H9 (cell line): ENCODE measurements at regions not wholly inside any gene's neighbourhood (a gene's known extent, or its start where the extent isn't known, plus 50 kb on each side); places are given as distances from the start of the nearest gene placed in this dataset.

Experiments used
- DNase-seq: peaks from one replicate; pipeline ENCODE4 v3.0.0-alpha.2; 2017
- H2AFZ ChIP-seq: one replicate; pipeline ENCODE4 v1.6.1; 2013; ENCODE audit warnings: mild to moderate bottlenecking, low read length, control low read depth, moderate library complexity
- H2AK5ac ChIP-seq: 2 replicates; pipeline ENCODE4 v1.6.1; 2013; ENCODE audit warnings: low read length, control low read depth, mixed read lengths; ENCODE audit not compliant: insufficient read length
- H2BK120ac ChIP-seq: one replicate; pipeline ENCODE4 v1.6.1; 2013; ENCODE audit warnings: low read depth, mild to moderate bottlenecking, low read length, control low read depth, inconsistent platforms; ENCODE audit not compliant: poor library complexity, severe bottlenecking
- H2BK12ac ChIP-seq: 2 replicates; pipeline ENCODE4 v1.6.1; 2013; ENCODE audit warnings: low read length, control low read depth, mixed read lengths, low read depth; ENCODE audit not compliant: insufficient read length
- H2BK15ac ChIP-seq: 2 replicates; pipeline ENCODE4 v1.6.1; 2013; ENCODE audit warnings: low read depth, low read length, control low read depth
- H2BK20ac ChIP-seq: one replicate; pipeline ENCODE4 v1.6.1; 2013; ENCODE audit warnings: low read depth, mild to moderate bottlenecking, low read length, control low read depth, inconsistent platforms; ENCODE audit not compliant: poor library complexity, severe bottlenecking
- H2BK5ac ChIP-seq: 2 replicates; pipeline ENCODE4 v1.6.1; 2013; ENCODE audit warnings: low read length, control low read depth, mixed read lengths; ENCODE audit not compliant: insufficient read length
- H3K14ac ChIP-seq: 2 replicates; pipeline ENCODE4 v1.6.1; 2013; ENCODE audit warnings: low read length, control low read depth; ENCODE audit not compliant: insufficient read depth
- H3K18ac ChIP-seq: 2 replicates; pipeline ENCODE4 v1.6.1; 2013; ENCODE audit warnings: low read depth, mild to moderate bottlenecking, mixed read lengths, low read length, control low read depth; ENCODE audit not compliant: insufficient read length
- H3K23ac ChIP-seq: 2 replicates; pipeline ENCODE4 v1.6.1; 2013; ENCODE audit warnings: low read length, control low read depth, mixed read lengths, low read depth; ENCODE audit not compliant: insufficient read length
- H3K23me2 ChIP-seq: 2 replicates; pipeline ENCODE4 v1.6.1; 2013; ENCODE audit warnings: low read depth, mild to moderate bottlenecking, mixed read lengths, low read length, control low read depth; ENCODE audit not compliant: insufficient read length, poor library complexity, severe bottlenecking
- H3K27ac ChIP-seq: 2 replicates; pipeline ENCODE4 v1.5.1; 2013; ENCODE audit warnings: low read length, control low read depth, mixed read lengths, low read depth; ENCODE audit not compliant: insufficient read length
- H3K27me3 ChIP-seq: 2 replicates; pipeline ENCODE4 v1.6.1; 2013; ENCODE audit warnings: low read length, control low read depth, inconsistent platforms; ENCODE audit not compliant: insufficient read depth
- H3K4ac ChIP-seq: 2 replicates; pipeline ENCODE4 v1.6.1; 2013; ENCODE audit warnings: low read depth, mild to moderate bottlenecking, control low read depth, inconsistent platforms, low read length, moderate library complexity
- H3K4me1 ChIP-seq: 2 replicates; pipeline ENCODE4 v1.6.1; 2013; ENCODE audit warnings: low read length, control low read depth, inconsistent platforms; ENCODE audit not compliant: insufficient read depth
- H3K4me2 ChIP-seq: 2 replicates; pipeline ENCODE4 v1.6.1; 2013; ENCODE audit warnings: low read length, control low read depth, mixed read lengths; ENCODE audit not compliant: insufficient read length, insufficient read depth
- H3K56ac ChIP-seq: 2 replicates; pipeline ENCODE4 v1.6.1; 2013; ENCODE audit warnings: low read depth, mild to moderate bottlenecking, mixed read lengths, low read length, control low read depth; ENCODE audit not compliant: insufficient read length
- H3K79me1 ChIP-seq: 2 replicates; pipeline ENCODE4 v1.6.1; 2013; ENCODE audit warnings: low read depth, mild to moderate bottlenecking, moderate library complexity, low read length, control low read depth, inconsistent platforms; ENCODE audit not compliant: insufficient read depth, poor library complexity, severe bottlenecking
- H3K79me2 ChIP-seq: 2 replicates; pipeline ENCODE4 v1.6.1; 2013; ENCODE audit warnings: low read length, control low read depth, inconsistent platforms; ENCODE audit not compliant: insufficient read depth
- H3K9ac ChIP-seq: 2 replicates; pipeline ENCODE4 v1.6.1; 2013; ENCODE audit warnings: low read length, control low read depth, mixed read lengths; ENCODE audit not compliant: insufficient read length; ENCODE audit errors: extremely low read depth
- H3K9me3 ChIP-seq: one replicate; pipeline ENCODE4 v1.6.1; 2013; ENCODE audit warnings: low read depth, low read length, inconsistent platforms; ENCODE audit not compliant: control insufficient read depth
- H3T11ph ChIP-seq: one replicate; pipeline ENCODE4 v1.6.1; 2013; ENCODE audit warnings: mild to moderate bottlenecking, low read length, control low read depth, inconsistent platforms
- H4K20me1 ChIP-seq: one replicate; pipeline ENCODE4 v1.6.1; 2013; ENCODE audit not compliant: control insufficient read depth, insufficient read length, insufficient read depth
- H4K5ac ChIP-seq: 2 replicates; pipeline ENCODE4 v1.6.1; 2013; ENCODE audit warnings: low read depth, mild to moderate bottlenecking, mixed read lengths, low read length, control low read depth; ENCODE audit not compliant: insufficient read length
- H4K8ac ChIP-seq: replicated peaks from 2 replicates; pipeline ENCODE4 v1.6.1; 2013; ENCODE audit warnings: low read length, control low read depth, mixed read lengths, low read depth; ENCODE audit not compliant: insufficient read length
- H4K91ac ChIP-seq: 2 replicates; pipeline ENCODE4 v1.6.1; 2013; ENCODE audit warnings: low read depth, mild to moderate bottlenecking, moderate library complexity, mixed read lengths, low read length, control low read depth; ENCODE audit not compliant: insufficient read length
- H3K27ac Mint-ChIP-seq, 3 experiments: 2 replicates in 2 of 3; 3 replicates in 1 of 3; pipeline ENCODE4 v1.8.0; 2020 to 2021; ENCODE audit warnings: mixed read lengths in 3 of 3, mild to moderate bottlenecking in 1 of 3, moderate library complexity in 1 of 3
- H3K27me3 Mint-ChIP-seq: 2 replicates; pipeline ENCODE4 v1.8.0; 2021; ENCODE audit warnings: low read depth, mild to moderate bottlenecking, moderate library complexity, mixed read lengths
- H3K36me3 Mint-ChIP-seq, 3 experiments: 2 replicates in 2 of 3; 3 replicates in 1 of 3; pipeline ENCODE4 v1.8.0; 2020 to 2021; ENCODE audit warnings: low read depth in 3 of 3, mixed read lengths in 3 of 3; ENCODE audit not compliant: insufficient read depth in 1 of 3
- H3K4me1 Mint-ChIP-seq, 2 experiments: 2 replicates each; pipeline ENCODE4 v1.8.0; 2020; ENCODE audit warnings: mixed read lengths in 2 of 2
- H3K4me3 Mint-ChIP-seq, 2 experiments: 2 replicates in 1 of 2; 3 replicates in 1 of 2; pipeline ENCODE4 v1.8.0; 2020 to 2021; ENCODE audit warnings: mild to moderate bottlenecking in 2 of 2, mixed read lengths in 2 of 2, moderate library complexity in 1 of 2
- H3K9me3 Mint-ChIP-seq, 2 experiments: 2 replicates in 1 of 2; 3 replicates in 1 of 2; pipeline ENCODE4 v1.8.0; 2020; ENCODE audit warnings: mild to moderate bottlenecking in 2 of 2, mixed read lengths in 2 of 2, moderate library complexity in 1 of 2
- WGBS: extraction: QIAGEN DNeasy Blood & Tissue Kit; methylation state at CpG from one replicate; pipeline ENCODE4 v1.1.7; 2013; ENCODE audit warnings: missing lambda C conversion rate, low lambda C conversion rate, mixed read lengths; ENCODE audit not compliant: insufficient read length; ENCODE audit errors: extremely low coverage; 5-methylcytosine and 5-hydroxymethylcytosine counted together
- TF ChIP-seq, protein P1 (sequence below): fragments of 200-600 bp; sonication (generic); conservative IDR thresholded peaks from 3 replicates; pipeline ENCODE4 v1.8.0; 2021; ENCODE audit warnings: antibody characterized with exemption, mild to moderate bottlenecking

DNA sequence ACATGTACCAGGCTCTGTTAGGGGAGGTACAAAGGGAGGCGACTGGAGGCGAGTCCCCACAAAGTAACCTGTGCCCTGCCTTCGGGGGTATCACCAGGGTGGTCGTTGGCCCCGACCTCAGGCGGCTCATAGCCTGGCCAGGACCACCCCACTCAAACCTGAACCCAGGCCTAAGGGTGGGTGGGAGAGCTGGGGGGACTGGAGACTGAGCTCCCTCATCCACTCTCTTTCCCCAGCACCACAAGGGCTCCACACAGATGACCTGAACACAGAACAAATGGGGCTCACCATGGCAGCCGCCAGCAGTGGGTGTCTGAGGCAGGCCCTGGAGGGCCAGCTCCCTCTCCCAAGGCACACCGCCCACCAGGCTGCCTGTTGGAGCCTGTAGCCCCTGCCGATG, 120.6 kb upstream of the TNRC6C start:
- Histone ChIP-seq H3T11ph (no peak overlapping the region), H3K4ac (no peak overlapping the region), H3K27me3 (no peaks in the 10 kb centered on the region), H3K9ac (no peak overlapping the region), H3K9me3 (no peaks in the 10 kb centered on the region), H3K56ac (no peak overlapping the region), H4K20me1 (no peaks in the 10 kb centered on the region), H2BK15ac (no peak overlapping the region), H3K4me1 (no peaks in the 10 kb centered on the region; the same call in 1 of the 2 replicates), H3K23ac (no peak overlapping the region), H4K5ac (no peak overlapping the region), H3K18ac (no peak overlapping the region), H2BK120ac (no peak overlapping the region), H3K27ac (no peak overlapping the region), H3K23me2 (no peaks in the 10 kb centered on the region), H3K79me2 (no peaks in the 10 kb centered on the region), H2BK20ac (no peak overlapping the region), H4K8ac (no peak overlapping the region), H2BK12ac (no peak overlapping the region), H2AK5ac (no peak overlapping the region), H2AFZ (no peak overlapping the region), H3K4me2 (no peak overlapping the region), H4K91ac (no peak overlapping the region), H2BK5ac (no peak overlapping the region), H3K79me1 (no peaks in the 10 kb centered on the region), H3K14ac (no peak overlapping the region)
- Mint-ChIP-seq H3K4me1 (peaks cover 17 to 31% of the 10 kb centered on the region in 2 experiments), H3K27ac (no peak overlapping the region), H3K36me3 (no peaks in the 10 kb centered on the region; a peak in 1 of 7 replicates), H3K27me3 (peaks cover 13% of the 10 kb centered on the region), H3K4me3 (no peak overlapping the region), H3K9me3 (no peaks in the 10 kb centered on the region)
- TF ChIP-seq, protein P1, sequence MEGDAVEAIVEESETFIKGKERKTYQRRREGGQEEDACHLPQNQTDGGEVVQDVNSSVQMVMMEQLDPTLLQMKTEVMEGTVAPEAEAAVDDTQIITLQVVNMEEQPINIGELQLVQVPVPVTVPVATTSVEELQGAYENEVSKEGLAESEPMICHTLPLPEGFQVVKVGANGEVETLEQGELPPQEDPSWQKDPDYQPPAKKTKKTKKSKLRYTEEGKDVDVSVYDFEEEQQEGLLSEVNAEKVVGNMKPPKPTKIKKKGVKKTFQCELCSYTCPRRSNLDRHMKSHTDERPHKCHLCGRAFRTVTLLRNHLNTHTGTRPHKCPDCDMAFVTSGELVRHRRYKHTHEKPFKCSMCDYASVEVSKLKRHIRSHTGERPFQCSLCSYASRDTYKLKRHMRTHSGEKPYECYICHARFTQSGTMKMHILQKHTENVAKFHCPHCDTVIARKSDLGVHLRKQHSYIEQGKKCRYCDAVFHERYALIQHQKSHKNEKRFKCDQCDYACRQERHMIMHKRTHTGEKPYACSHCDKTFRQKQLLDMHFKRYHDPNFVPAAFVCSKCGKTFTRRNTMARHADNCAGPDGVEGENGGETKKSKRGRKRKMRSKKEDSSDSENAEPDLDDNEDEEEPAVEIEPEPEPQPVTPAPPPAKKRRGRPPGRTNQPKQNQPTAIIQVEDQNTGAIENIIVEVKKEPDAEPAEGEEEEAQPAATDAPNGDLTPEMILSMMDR: no peak
- WGBS: no CpG with 5 or more reads among the region's 9 CpGs
- DNase-seq: no peak
